ENCODE measurements at regions not wholly inside any gene's neighbourhood (a gene's known extent, or its start where the extent isn't known, plus 50 kb on each side); places are given as distances from the start of the nearest gene placed in this dataset.

DNA sequence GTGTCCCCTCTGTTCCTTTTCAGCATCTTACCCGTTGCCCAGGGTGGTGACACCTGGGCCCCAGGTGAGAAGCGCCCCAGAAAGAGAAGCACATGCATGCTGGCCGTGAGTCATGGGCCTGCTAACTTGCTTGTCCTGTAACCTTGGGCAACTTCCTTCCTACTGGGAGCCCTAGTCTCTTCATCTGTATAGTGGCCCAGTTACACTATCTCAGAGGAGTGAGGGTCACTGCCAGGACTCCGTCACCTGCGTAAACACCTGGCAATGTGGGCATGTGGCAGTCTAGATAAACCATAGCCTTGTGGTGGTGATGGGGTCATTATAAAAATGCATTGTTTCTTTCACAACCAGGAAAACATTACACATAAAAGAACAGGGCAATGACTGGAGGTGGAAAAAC, 125.2 kb downstream of the SLC25A47 start:
- H2AK5ac ChIP-seq (ENCODE audit: low read depth, low read length): no peak overlapping the region
- H3K36me3 ChIP-seq (ENCODE audit: control insufficient read depth in 2 of 4, insufficient read depth in 4 of 4, low read length in 3 of 4): no peaks in the 10 kb centered on the region
- 84% methylated on average over 4 of the region's 5 CpGs; no CpG with 5 or more reads in 1 of the 2 experiments for WGBS, 2 experiments (ENCODE audit: extremely low coverage in 1 of 2, insufficient coverage in 1 of 2, insufficient read length in 1 of 2, insufficient replicate concordance in 2 of 2, low coverage in 1 of 2, low lambda C conversion rate in 2 of 2, missing lambda C conversion rate in 1 of 2)
- CTCF ChIA-PET (ENCODE audit: partially characterized antibody): interaction anchor here (0.7 to 2.1 kb wide), 2 partner anchors 13 to 537 kb away, joined by 3 to 4 read pairs; no protein-coding TSS in a partner anchor
- H3K56ac ChIP-seq (replicated peaks; ENCODE audit: insufficient read length, low read depth, low read length): no peak overlapping the region
- no peak overlapping the region for H3K4me2 ChIP-seq (ENCODE audit: insufficient read depth in 1 of 2, low read depth in 2 of 2, low read length in 2 of 2)
- H2BK12ac ChIP-seq (ENCODE audit: low read depth, low read length): no peak overlapping the region; the same call in 1 of the 2 replicates
- no peaks in the 10 kb centered on the region for H3K27me3 ChIP-seq (replicated peaks in 1 of 4; ENCODE audit: control insufficient read depth in 3 of 4, extremely low read depth in 1 of 4, insufficient read depth in 3 of 4, low read length in 3 of 4)
- H3K9me3 ChIP-seq (ENCODE audit: insufficient read depth in 2 of 2, low read depth in 1 of 2, low read length in 1 of 2): no peaks in the 10 kb centered on the region
- H2BK20ac ChIP-seq (ENCODE audit: low read length): no peak overlapping the region
- peaks cover 2% of the 10 kb centered on the region; the same call in 1 of the 2 replicates for H3K23me2 ChIP-seq (ENCODE audit: low read depth, low read length)
- no peak for DNase-seq (ENCODE audit: low read depth in 1 of 2, low spot score in 2 of 2)
- H3K23ac ChIP-seq (ENCODE audit: insufficient read length): no peak overlapping the region
- H3K79me1 ChIP-seq (ENCODE audit: low read depth, low read length): 0 out of 2 replicates have a peak, but pooled peaks cover 4% of the 10 kb centered on the region
- no peak overlapping the region for H4K8ac ChIP-seq (ENCODE audit: extremely low read depth, insufficient read depth, low read length)
- peaks cover 0 to 15% (median 9%) of the 10 kb centered on the region in 4 experiments; a peak in 6 of 7 replicates for H3K4me1 ChIP-seq (replicated peaks in 1 of 4; ENCODE audit: control insufficient read depth in 3 of 4, insufficient read depth in 4 of 4, low read length in 3 of 4)
- H3K4me3 ChIP-seq (ENCODE audit: extremely low read depth in 1 of 4, insufficient read depth in 2 of 4, low read depth in 3 of 4, low read length in 4 of 4): no peak overlapping the region
- H3K18ac ChIP-seq (ENCODE audit: extremely low read depth, low read length): no peak overlapping the region
- H2AFZ ChIP-seq (ENCODE audit: low read length): no peak overlapping the region
- no peak overlapping the region for H4K5ac ChIP-seq (ENCODE audit: insufficient read length, low read depth, low read length)
- H3K79me2 ChIP-seq (ENCODE audit: control insufficient read depth in 1 of 2, insufficient read depth in 2 of 2, low read length in 2 of 2): no peaks in the 10 kb centered on the region
- no peak overlapping the region for H4K91ac ChIP-seq (replicated peaks; ENCODE audit: insufficient read length, low read length)
- peak overlapping the region; percentile 49; the same call in 1 of the 2 replicates for H2BK15ac ChIP-seq (ENCODE audit: low read length)
- POLR2A ChIA-PET (ENCODE audit: partially characterized antibody): interaction anchor here (0.7 kb wide), 1 partner anchor 20 kb away, joined by 3 read pairs; no protein-coding TSS in a partner anchor
- H2BK120ac ChIP-seq (replicated peaks; ENCODE audit: low read depth, low read length): no peak overlapping the region
- H3K14ac ChIP-seq (ENCODE audit: insufficient read length): no peak overlapping the region
- H3K27ac ChIP-seq (ENCODE audit: low read depth, low read length): no peak overlapping the region
- FAIRE-seq: no peak
- no peaks in the 10 kb centered on the region for H4K20me1 ChIP-seq (replicated peaks in 1 of 2; ENCODE audit: control insufficient read depth in 1 of 2, insufficient read depth in 2 of 2, low read length in 2 of 2)
- H3K4ac ChIP-seq (replicated peaks; ENCODE audit: insufficient read length, low read depth, low read length): no peak overlapping the region
- no peak overlapping the region for H2BK5ac ChIP-seq (ENCODE audit: low read depth, low read length)
- H3K9ac ChIP-seq (replicated peaks in 1 of 4; ENCODE audit: extremely low read depth in 1 of 4, low read depth in 3 of 4, low read length in 3 of 4): no peak overlapping the region
- TF ChIP-seq RAD21 (IDR thresholded peaks at IDR 0.05 in 1 of 2, conservative IDR thresholded peaks at IDR 0.05 in 1 of 2; ENCODE audit: low read depth in 2 of 2, low read length in 2 of 2) (no peak), CTBP2 (IDR thresholded peaks at IDR 0.05; ENCODE audit: borderline replicate concordance, insufficient read depth, insufficient read length, low read length) (no peak), POLR2A (IDR thresholded peaks at IDR 0.05; ENCODE audit: control extremely low read depth in 1 of 2, low read depth in 2 of 2, low read length in 2 of 2) (no peak), CEBPB (IDR thresholded peaks at IDR 0.05; ENCODE audit: low read depth, low read length) (no peak), RBBP5 (IDR thresholded peaks at IDR 0.05; ENCODE audit: borderline replicate concordance, low read depth, low read length) (no peak), MAFK (IDR thresholded peaks at IDR 0.05; ENCODE audit: low read depth, low read length) (no peak), TAF1 (IDR thresholded peaks at IDR 0.05; ENCODE audit: low read depth, low read length) (no peak), ZNF274 (IDR thresholded peaks at IDR 0.05; ENCODE audit: borderline replicate concordance, extremely low read depth, low read length) (no peak), POU5F1 (IDR thresholded peaks at IDR 0.05; ENCODE audit: low read depth, low read length) (no peak), BACH1 (IDR thresholded peaks at IDR 0.05; ENCODE audit: low read length) (no peak), CREB1 (IDR thresholded peaks at IDR 0.05) (no peak)
- TF ChIP-seq, protein P1, sequence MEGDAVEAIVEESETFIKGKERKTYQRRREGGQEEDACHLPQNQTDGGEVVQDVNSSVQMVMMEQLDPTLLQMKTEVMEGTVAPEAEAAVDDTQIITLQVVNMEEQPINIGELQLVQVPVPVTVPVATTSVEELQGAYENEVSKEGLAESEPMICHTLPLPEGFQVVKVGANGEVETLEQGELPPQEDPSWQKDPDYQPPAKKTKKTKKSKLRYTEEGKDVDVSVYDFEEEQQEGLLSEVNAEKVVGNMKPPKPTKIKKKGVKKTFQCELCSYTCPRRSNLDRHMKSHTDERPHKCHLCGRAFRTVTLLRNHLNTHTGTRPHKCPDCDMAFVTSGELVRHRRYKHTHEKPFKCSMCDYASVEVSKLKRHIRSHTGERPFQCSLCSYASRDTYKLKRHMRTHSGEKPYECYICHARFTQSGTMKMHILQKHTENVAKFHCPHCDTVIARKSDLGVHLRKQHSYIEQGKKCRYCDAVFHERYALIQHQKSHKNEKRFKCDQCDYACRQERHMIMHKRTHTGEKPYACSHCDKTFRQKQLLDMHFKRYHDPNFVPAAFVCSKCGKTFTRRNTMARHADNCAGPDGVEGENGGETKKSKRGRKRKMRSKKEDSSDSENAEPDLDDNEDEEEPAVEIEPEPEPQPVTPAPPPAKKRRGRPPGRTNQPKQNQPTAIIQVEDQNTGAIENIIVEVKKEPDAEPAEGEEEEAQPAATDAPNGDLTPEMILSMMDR (IDR thresholded peaks at IDR 0.05; ENCODE audit: control extremely low read depth in 1 of 3, insufficient read depth in 1 of 3, low read depth in 1 of 3, low read length in 3 of 3): no peak

Measured in H1 (cell line).